RPMI8226 (cell line): ENCODE measurements at regions not wholly inside any gene's neighbourhood (a gene's known extent, or its start where the extent isn't known, plus 50 kb on each side); places are given as distances from the start of the nearest gene placed in this dataset.

ENCODE experiments used
- DNase-seq: peaks from one replicate; pipeline ENCODE4 v3.0.0-alpha.2; 2015

GRCh38 chr17:72430611-72431432 is 310.0 kb downstream of the SOX9 start:
- no peak for DNase-seq

- no peak for DNase-seq
Measured at GRCh38 chr17:72432143-72432621, 311.4 kb downstream of the SOX9 start.

GRCh38 chr17:72432881-72433280 is 312.1 kb downstream of the SOX9 start:
- no peak for DNase-seq

GRCh38 chr17:72433797-72434196 is 313.0 kb downstream of the SOX9 start:
- DNase-seq, result no peak

- no peak for DNase-seq
Measured at GRCh38 chr17:72434581-72434980, 313.8 kb downstream of the SOX9 start.

- DNase-seq, result no peak
Measured at GRCh38 chr17:72434991-72435618, 314.3 kb downstream of the SOX9 start.

GRCh38 chr17:72438783-72439182 is 318.0 kb downstream of the SOX9 start:
- no peak for DNase-seq

GRCh38 chr17:72439893-72440502 is 319.2 kb downstream of the SOX9 start:
- DNase-seq, result no peak

- DNase-seq, result no peak
Measured at GRCh38 chr17:72440961-72441360, 320.1 kb downstream of the SOX9 start.

- DNase-seq, result no peak
Measured at GRCh38 chr17:72441909-72442308, 321.1 kb downstream of the SOX9 start.

GRCh38 chr17:72444517-72445054 is 323.8 kb downstream of the SOX9 start:
- DNase-seq, result no peak

- no peak for DNase-seq
Measured at GRCh38 chr17:72445055-72445991, 324.5 kb downstream of the SOX9 start.

- no peak for DNase-seq
Measured at GRCh38 chr17:72446118-72446517, 325.3 kb downstream of the SOX9 start.

- no peak for DNase-seq
Measured at GRCh38 chr17:72446525-72447250, 325.9 kb downstream of the SOX9 start.

- no peak for DNase-seq
Measured at GRCh38 chr17:72447251-72447640, 326.4 kb downstream of the SOX9 start.

- DNase-seq, result no peak
Measured at GRCh38 chr17:72448019-72448418, 327.2 kb downstream of the SOX9 start.

GRCh38 chr17:72452286-72453173 is 331.7 kb downstream of the SOX9 start:
- DNase-seq, result no peak

- no peak for DNase-seq
Measured at GRCh38 chr17:72454342-72454741, 333.5 kb downstream of the SOX9 start.

- DNase-seq, result no peak
Measured at GRCh38 chr17:72455562-72455961, 334.7 kb downstream of the SOX9 start.

GRCh38 chr17:72456075-72456474 is 335.3 kb downstream of the SOX9 start:
- no peak for DNase-seq

GRCh38 chr17:72457712-72458111 is 336.9 kb downstream of the SOX9 start:
- DNase-seq, result no peak
